ENCODE measurements at regions not wholly inside any gene's neighbourhood (a gene's known extent, or its start where the extent isn't known, plus 50 kb on each side); places are given as distances from the start of the nearest gene placed in this dataset.

GRCh38 chr20:56715309-56715708 lies 86.2 kb downstream of the TFAP2C start:
- H3K36me3 ChIP-seq (ENCODE audit: control insufficient read depth in 2 of 2, insufficient read depth in 2 of 2, low read length in 1 of 2): no peaks in the 10 kb centered on the region
- no peaks in the 10 kb centered on the region for H4K20me1 ChIP-seq (ENCODE audit: control insufficient read depth, insufficient read depth)
- no peak overlapping the region for H2AFZ ChIP-seq (ENCODE audit: control insufficient read depth, low read depth, low read length)
- BruUV-seq (replicated peaks): no TSS peak
- ChIA-PET POLR2A (interaction anchor here (0.6 kb wide), 1 partner anchor 242 kb away, joined by 4 read pairs; no protein-coding TSS in a partner anchor), RAD21 (ENCODE audit: unreplicated experiment) (no interaction called here), SMC1A (ENCODE audit: uncharacterized antibody, unreplicated experiment) (no interaction called here), CTCF (interaction anchor here (1.3 kb wide), 1 partner anchor 165 kb away, joined by 3 read pairs; no protein-coding TSS in a partner anchor)
- in situ Hi-C loops (cut with MboI) (no loop called here), intact Hi-C loops (cut with micrococcal nuclease; ENCODE audit: unreplicated experiment) (no loop called here)
- no peak overlapping the region for H3K9ac ChIP-seq (ENCODE audit: control insufficient read depth, insufficient read depth, low read length)
- no peaks in the 10 kb centered on the region for H3K9me3 ChIP-seq (replicated peaks; ENCODE audit: control insufficient read depth, insufficient read depth, low read length)
- WGBS (ENCODE audit: insufficient coverage, insufficient replicate concordance, low lambda C conversion rate, missing lambda C conversion rate): 13% methylated on average over 10 of the region's 10 CpGs
- no peaks in the 10 kb centered on the region for H3K79me2 ChIP-seq (ENCODE audit: control insufficient read depth, insufficient read depth, low read length)
- ATAC-seq (no peak), FAIRE-seq (no peak), DNase-seq (ENCODE audit: low read depth, low spot score) (no peak)
- no peaks in the 10 kb centered on the region for H3K4me1 ChIP-seq (ENCODE audit: control insufficient read depth, insufficient read depth, low read length)
- H3K27ac ChIP-seq (ENCODE audit: control insufficient read depth, insufficient read depth): no peak overlapping the region
- H3K4me2 ChIP-seq (ENCODE audit: control insufficient read depth, insufficient read depth): no peak overlapping the region
- H3K27me3 ChIP-seq (replicated peaks in 1 of 2; ENCODE audit: control insufficient read depth in 2 of 2, insufficient read depth in 2 of 2, low read length in 1 of 2): no peaks in the 10 kb centered on the region; a peak in 1 of 4 replicates
- H3K4me3 ChIP-seq: no peak overlapping the region
- TF ChIP-seq USF1 (IDR thresholded peaks at IDR 0.05; ENCODE audit: borderline replicate concordance, extremely low read length, insufficient read depth, low read depth, low read length): no peak
- TF ChIP-seq CEBPZ (IDR thresholded peaks at IDR 0.05; ENCODE audit: low read depth, low read length): no peak
- TF ChIP-seq SIX5 (IDR thresholded peaks at IDR 0.05; ENCODE audit: low read depth, low read length, severe bottlenecking): no peak
- no peak for TF ChIP-seq IKZF2 (IDR thresholded peaks at IDR 0.05)
- TF ChIP-seq SREBF1 (IDR thresholded peaks at IDR 0.05; ENCODE audit: low read length): no peak
- TF ChIP-seq PML (IDR thresholded peaks at IDR 0.05; ENCODE audit: low read length): no peak
- TF ChIP-seq PAX8 (IDR thresholded peaks at IDR 0.05): no peak
- TF ChIP-seq MAX (IDR thresholded peaks at IDR 0.05; ENCODE audit: low read depth, low read length): no peak
- no peak for TF ChIP-seq SRF (IDR thresholded peaks at IDR 0.05; ENCODE audit: low read depth in 2 of 2, low read length in 2 of 2)
- no peak for TF ChIP-seq CUX1 (IDR thresholded peaks at IDR 0.05; ENCODE audit: insufficient replicate concordance, low read depth, low read length)
- TF ChIP-seq ZBTB33 (IDR thresholded peaks at IDR 0.05): no peak
- TF ChIP-seq KLF5 (IDR thresholded peaks at IDR 0.05; ENCODE audit: partially characterized antibody): no peak
- no peak for TF ChIP-seq BHLHE40 (IDR thresholded peaks at IDR 0.05; ENCODE audit: borderline replicate concordance in 1 of 2, low read depth in 2 of 2, low read length in 1 of 2)
